ENCODE measurements at regions not wholly inside any gene's neighbourhood (a gene's known extent, or its start where the extent isn't known, plus 50 kb on each side); places are given as distances from the start of the nearest gene placed in this dataset.

- in situ Hi-C loops (cut with MboI; ENCODE audit: low pct_unique_long_range_greater_than_20kb, low sequenced_read_pairs) = no loop called here
- DNase-seq = no peak
These were observed 50.8 kb upstream of the KCNJ6 start for GRCh38 chr21:37967036-37967435.

- in situ Hi-C loops (cut with MboI; ENCODE audit: low pct_unique_long_range_greater_than_20kb, low sequenced_read_pairs) = no loop called here
- no peak for DNase-seq
These were observed 52.5 kb upstream of the KCNJ6 start for GRCh38 chr21:37968744-37969143.

- in situ Hi-C loops (cut with MboI; ENCODE audit: low pct_unique_long_range_greater_than_20kb, low sequenced_read_pairs) = no loop called here
- no peak for DNase-seq
These were observed 54.3 kb upstream of the KCNJ6 start for GRCh38 chr21:37970548-37970947.

GRCh38 chr21:37971390-37971950 lies 55.2 kb upstream of the KCNJ6 start:
- no peak for DNase-seq
- in situ Hi-C loops (cut with MboI; ENCODE audit: low pct_unique_long_range_greater_than_20kb, low sequenced_read_pairs) = no loop called here

GRCh38 chr21:37974081-37974480 lies 57.8 kb upstream of the KCNJ6 start:
- no peak for DNase-seq
- in situ Hi-C loops (cut with MboI; ENCODE audit: low pct_unique_long_range_greater_than_20kb, low sequenced_read_pairs) = no loop called here

- in situ Hi-C loops (cut with MboI; ENCODE audit: low pct_unique_long_range_greater_than_20kb, low sequenced_read_pairs) = no loop called here
- no peak for DNase-seq
These were observed 66.5 kb upstream of the KCNJ6 start for GRCh38 chr21:37982496-37983318.

GRCh38 chr21:37983336-37984095 lies 67.3 kb upstream of the KCNJ6 start:
- in situ Hi-C loops (cut with MboI; ENCODE audit: low pct_unique_long_range_greater_than_20kb, low sequenced_read_pairs) = no loop called here

GRCh38 chr21:37984416-37984815 lies 68.2 kb upstream of the KCNJ6 start:
- in situ Hi-C loops (cut with MboI; ENCODE audit: low pct_unique_long_range_greater_than_20kb, low sequenced_read_pairs) = no loop called here
- DNase-seq = no peak

More at GRCh38 chr21:37983336-37984095, 67.3 kb upstream of the KCNJ6 start:
- DNase-seq = no peak

- no peak for DNase-seq
- in situ Hi-C loops (cut with MboI; ENCODE audit: low pct_unique_long_range_greater_than_20kb, low sequenced_read_pairs) = no loop called here
These were observed 69.7 kb upstream of the KCNJ6 start for GRCh38 chr21:37986000-37986399.

- in situ Hi-C loops (cut with MboI; ENCODE audit: low pct_unique_long_range_greater_than_20kb, low sequenced_read_pairs) = no loop called here
- no peak for DNase-seq
These were observed 70.6 kb upstream of the KCNJ6 start for GRCh38 chr21:37986751-37987399.

GRCh38 chr21:37987668-37988067 lies 71.4 kb upstream of the KCNJ6 start:
- in situ Hi-C loops (cut with MboI; ENCODE audit: low pct_unique_long_range_greater_than_20kb, low sequenced_read_pairs) = no loop called here
- DNase-seq = no peak

- in situ Hi-C loops (cut with MboI; ENCODE audit: low pct_unique_long_range_greater_than_20kb, low sequenced_read_pairs) = no loop called here
- no peak for DNase-seq
These were observed 76.8 kb upstream of the KCNJ6 start for GRCh38 chr21:37993071-37993470.

GRCh38 chr21:37994211-37994610 lies 78.0 kb upstream of the KCNJ6 start:
- in situ Hi-C loops (cut with MboI; ENCODE audit: low pct_unique_long_range_greater_than_20kb, low sequenced_read_pairs) = no loop called here
- no peak for DNase-seq

GRCh38 chr21:38012672-38013071 lies 96.4 kb upstream of the KCNJ6 start:
- no peak for DNase-seq
- in situ Hi-C loops (cut with MboI; ENCODE audit: low pct_unique_long_range_greater_than_20kb, low sequenced_read_pairs) = no loop called here

GRCh38 chr21:38013741-38014140 lies 97.5 kb upstream of the KCNJ6 start:
- in situ Hi-C loops (cut with MboI; ENCODE audit: low pct_unique_long_range_greater_than_20kb, low sequenced_read_pairs) = no loop called here

GRCh38 chr21:38014298-38014697 lies 98.0 kb upstream of the KCNJ6 start:
- no peak for DNase-seq
- in situ Hi-C loops (cut with MboI; ENCODE audit: low pct_unique_long_range_greater_than_20kb, low sequenced_read_pairs) = no loop called here

More at GRCh38 chr21:38013741-38014140, 97.5 kb upstream of the KCNJ6 start:
- no peak for DNase-seq

GRCh38 chr21:38027901-38028498 lies 111.7 kb upstream of the KCNJ6 start:
- in situ Hi-C loops (cut with MboI; ENCODE audit: low pct_unique_long_range_greater_than_20kb, low sequenced_read_pairs) = no loop called here
- DNase-seq = no peak

- DNase-seq = peak; percentile 9
- in situ Hi-C loops (cut with MboI; ENCODE audit: low pct_unique_long_range_greater_than_20kb, low sequenced_read_pairs) = no loop called here
These were observed 116.0 kb upstream of the KCNJ6 start for GRCh38 chr21:38032082-38032801.

GRCh38 chr21:38036016-38036415 lies 119.8 kb upstream of the KCNJ6 start:
- in situ Hi-C loops (cut with MboI; ENCODE audit: low pct_unique_long_range_greater_than_20kb, low sequenced_read_pairs) = no loop called here
- DNase-seq = no peak
